ENCODE measurements at regions not wholly inside any gene's neighbourhood (a gene's known extent, or its start where the extent isn't known, plus 50 kb on each side); places are given as distances from the start of the nearest gene placed in this dataset.
"Not testable (repeated sequence)": the region's sequence is repeated elsewhere in the genome, so short reads cannot be mapped to it uniquely, and the experiment has no call there.

DNA sequence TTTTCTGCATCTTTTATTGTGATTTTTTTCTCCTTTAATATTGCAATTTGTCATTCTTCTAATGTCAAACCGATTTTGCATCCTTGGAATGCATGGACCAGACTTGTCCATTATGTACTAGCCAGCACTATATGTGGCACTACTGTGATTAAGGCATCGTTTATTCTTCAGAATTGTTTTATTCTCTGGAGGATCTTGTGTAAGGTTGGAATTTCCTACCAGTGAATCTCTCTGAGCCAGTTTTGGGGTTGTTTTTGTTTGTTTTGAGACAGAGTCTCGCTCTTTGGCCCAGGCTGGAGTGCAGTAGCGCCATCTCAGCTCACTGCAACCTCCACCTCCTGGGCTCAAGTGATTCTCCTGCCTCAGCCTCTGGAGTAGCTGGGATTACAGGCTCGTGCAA lies 58.5 kb downstream of the IGLL5 start:
- DNase-seq (ENCODE audit: low spot score) = no peak

DNA sequence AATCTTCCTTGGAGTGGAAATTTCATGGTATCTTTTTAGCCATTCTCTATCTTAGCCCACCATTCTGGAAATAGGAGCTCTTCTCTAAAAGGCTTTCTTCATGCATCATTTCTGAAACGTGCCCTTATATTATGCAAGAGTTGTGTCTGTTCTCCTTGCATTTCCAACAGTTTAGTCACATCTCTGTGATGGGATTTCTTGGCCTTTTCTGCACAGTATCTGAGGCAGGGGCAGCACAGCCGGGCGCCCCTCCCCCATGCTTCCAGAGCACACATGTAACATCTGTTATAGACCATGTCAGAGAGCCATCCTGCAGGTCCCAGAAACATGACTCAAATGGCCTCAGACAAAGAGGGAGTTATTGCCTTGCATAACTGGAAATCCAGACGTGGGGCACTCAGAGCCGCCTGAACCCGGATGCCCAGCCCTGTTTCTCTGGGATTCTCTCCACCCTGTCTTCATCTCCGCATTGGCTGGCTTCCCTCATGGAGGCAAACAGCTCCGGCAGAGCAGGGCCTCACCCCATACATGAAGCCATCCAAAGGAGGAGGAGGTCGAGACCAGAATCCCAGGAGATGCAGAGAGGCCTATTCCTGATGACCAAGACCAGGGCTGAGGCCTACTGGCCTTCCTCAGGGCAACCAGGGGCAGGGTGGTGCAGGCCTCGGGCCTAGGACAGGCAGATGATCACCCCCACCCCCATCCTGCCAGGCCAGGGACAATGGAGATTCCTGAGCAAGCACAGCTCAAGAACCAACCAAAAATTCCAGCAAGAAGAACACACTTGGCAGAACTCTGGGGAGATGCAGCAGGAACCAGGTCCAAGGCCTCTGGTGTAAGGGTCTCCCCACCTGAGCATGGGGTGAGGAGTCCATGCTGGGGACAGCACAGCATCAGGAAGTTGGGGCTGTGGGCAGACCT lies 61.3 kb downstream of the IGLL5 start:
- no peak for DNase-seq (ENCODE audit: low spot score)

- no peak for DNase-seq (ENCODE audit: low spot score)
Measured at GRCh38 chr22:22949953-22950352, 62.3 kb downstream of the IGLL5 start.

DNA sequence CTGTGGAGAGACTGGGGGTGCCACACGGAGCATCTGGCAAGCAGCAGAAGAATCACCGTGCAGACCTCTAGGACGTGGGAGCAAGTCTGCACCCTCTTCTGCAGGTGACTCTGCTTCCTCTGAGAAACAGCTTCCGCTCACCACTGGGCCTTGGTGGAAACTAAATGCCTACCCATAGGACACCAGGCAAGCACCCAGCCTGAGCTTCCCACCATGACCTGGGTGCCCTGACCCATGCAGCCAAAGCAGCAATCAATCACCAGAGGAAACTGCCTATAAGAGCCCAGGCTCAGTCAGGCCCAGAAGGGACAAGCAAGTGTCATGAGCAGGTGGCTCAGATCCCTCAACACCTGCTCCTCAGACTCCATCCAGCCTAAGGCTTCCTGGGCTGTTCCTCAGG lies 63.4 kb downstream of the IGLL5 start:
- no peak for DNase-seq (ENCODE audit: low spot score)

DNA sequence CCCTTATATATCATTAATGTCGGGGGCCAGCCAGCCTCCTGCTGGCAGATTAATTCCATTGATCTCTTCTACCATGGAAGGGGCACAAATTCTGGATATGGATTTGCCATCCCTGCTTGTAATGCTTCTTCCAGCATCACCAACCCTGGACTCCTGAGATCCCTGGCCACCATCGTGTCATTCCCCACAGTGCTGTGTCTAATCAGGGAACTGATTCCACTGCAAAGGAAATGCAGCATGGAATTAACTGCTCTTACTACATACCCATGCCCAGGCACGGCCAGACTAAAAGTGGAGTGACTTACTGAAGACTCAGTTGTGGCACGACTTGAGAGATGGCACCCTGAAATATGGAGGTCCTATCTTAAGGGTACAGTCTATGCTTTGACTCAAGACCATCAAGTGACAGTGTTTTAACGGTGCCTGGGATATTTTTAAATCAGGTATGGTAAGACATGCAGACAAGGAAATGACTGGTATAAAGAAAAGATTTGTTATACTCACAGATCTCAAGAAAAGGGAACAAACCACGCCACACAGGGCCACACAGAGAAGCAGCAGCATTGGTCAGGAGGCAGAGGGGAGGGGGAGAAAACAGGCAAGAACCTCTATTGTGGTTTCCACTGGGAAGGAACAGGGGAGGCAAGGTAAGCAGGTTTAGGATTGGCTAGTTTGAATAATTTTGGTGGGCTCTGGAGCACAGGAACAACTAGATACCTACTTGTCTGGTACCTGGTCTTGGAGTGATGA lies 65.1 kb downstream of the IGLL5 start:
- DNase-seq (ENCODE audit: low spot score) = no peak

DNA sequence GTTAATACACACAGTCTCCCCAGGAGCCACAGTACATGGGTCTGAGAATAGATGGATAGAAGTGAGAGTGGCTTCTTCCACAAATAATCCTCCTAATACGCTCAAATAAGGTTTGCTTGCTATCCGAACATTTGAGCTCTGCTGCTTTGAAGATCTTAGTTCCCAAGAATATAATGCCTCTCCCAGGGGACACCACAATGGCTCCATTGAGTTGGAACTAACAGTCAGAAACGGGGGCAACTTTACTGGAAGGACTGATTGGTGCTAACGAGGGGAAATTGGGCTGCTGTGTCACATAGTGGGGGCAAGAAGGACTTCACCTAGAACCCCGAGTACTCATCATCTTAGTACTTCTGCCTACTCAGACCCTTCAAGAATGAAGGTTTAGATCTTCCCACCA lies 66.2 kb downstream of the IGLL5 start:
- DNase-seq (ENCODE audit: low spot score) = no peak

GRCh38 chr22:22954656-22955055 lies 67.0 kb downstream of the IGLL5 start:
- no peak for DNase-seq (ENCODE audit: low spot score)

GRCh38 chr22:22955276-22955798 lies 67.7 kb downstream of the IGLL5 start:
- no peak for DNase-seq (ENCODE audit: low spot score)

DNA sequence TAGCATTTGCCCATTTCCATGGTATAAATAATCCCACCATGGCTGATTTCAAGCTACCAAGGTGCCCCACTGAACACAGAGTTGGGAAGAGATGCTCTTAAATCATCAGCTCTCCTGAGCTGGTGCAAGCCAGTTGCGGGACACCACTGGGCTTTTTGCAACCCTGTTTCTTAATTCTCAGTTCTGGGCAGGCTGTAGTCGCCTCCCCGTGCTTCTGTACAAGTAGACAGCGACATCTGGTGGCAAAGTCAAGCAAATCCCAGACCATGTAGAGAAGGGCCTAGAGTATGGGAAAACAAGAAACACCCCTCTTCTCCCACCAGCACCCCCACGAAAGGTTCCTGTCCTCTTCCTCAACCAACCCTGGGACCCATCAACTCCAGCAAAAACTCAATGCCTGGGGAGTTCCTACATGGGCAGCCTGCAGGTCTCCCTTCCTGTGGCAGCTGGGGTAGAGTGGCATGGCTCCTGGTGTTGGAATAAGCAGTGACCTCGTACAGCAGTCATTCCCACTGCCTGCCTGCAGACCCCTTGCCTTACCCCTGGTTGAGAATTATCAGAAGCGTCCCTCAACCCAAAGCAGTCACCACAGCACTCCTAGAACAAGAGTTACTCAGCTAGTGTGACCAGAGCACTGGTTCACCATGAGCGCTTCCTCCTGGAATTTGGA lies 68.4 kb downstream of the IGLL5 start:
- peak; percentile 55 for DNase-seq (ENCODE audit: low spot score)

DNA sequence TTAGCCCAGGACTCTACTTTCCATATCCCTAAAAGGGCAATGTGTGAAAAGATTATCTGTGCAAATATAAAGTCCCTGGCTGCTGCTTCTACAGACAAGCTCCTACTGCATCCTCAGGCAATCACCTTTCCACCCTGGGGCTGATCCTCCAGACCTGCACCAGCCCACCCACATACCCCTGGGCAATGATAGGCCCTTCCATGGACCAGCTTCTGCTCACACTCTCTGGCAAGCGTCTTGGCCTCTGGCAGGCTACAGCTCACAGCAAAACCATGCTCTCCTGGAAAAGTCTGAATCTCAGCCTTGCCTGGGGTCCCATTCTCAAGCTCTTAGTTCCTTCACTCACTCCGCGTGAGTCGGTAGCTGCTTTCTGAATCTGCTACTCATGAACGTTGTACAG lies 69.5 kb downstream of the IGLL5 start:
- DNase-seq (ENCODE audit: low spot score) = no peak

DNA sequence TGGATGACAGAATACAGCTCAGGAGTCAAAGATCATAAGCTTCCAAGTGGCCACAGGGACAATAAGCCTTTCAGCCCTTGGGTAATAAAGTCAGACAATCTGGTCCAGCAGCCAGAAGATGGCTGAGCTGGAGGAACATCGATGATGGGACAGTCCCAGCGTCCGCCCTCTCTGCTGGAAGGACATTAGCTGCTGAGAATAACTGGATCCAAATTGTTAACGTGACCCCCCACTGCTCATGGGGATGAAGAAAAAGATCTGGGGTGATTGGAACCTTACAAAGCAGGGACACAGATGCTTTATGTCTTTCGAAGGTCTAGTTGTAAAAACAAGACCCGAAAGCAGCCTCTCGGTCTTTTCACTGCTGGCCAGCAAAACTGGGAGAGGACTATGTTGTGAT lies 71.0 kb downstream of the IGLL5 start:
- DNase-seq (ENCODE audit: low spot score) = no peak

DNA sequence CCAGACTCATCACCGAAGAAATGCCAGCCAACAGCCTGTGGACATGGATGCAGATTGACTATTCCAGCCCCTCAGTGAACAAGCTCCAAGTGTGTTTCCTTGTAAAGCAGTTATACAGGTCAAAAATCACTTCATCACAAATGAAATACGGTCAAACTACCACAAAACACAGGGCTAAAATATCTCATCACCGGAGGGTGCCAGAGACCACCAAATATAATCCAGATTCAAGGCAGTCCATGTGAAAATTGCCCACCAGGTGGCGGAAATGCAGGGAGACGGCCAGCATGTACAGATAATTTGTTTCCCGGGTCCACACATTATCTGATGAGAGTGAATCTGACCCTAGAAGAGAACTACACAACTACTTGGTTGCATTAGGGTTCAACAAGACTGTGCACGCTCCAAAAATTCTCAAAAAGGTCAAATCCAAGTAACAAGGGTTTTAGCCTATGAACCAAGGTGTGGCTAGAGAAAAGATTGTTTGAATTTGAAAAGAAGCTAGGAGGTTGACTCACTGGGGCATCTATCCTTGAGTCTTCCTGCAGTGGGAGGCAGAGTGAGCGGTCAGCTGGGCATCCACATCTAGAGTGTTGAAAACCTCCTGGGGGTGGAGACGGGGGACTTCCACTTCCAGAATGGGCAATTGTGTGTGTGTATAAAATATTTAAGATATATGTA lies 71.7 kb downstream of the IGLL5 start:
- peak; percentile 82 for DNase-seq (ENCODE audit: low spot score)

DNA sequence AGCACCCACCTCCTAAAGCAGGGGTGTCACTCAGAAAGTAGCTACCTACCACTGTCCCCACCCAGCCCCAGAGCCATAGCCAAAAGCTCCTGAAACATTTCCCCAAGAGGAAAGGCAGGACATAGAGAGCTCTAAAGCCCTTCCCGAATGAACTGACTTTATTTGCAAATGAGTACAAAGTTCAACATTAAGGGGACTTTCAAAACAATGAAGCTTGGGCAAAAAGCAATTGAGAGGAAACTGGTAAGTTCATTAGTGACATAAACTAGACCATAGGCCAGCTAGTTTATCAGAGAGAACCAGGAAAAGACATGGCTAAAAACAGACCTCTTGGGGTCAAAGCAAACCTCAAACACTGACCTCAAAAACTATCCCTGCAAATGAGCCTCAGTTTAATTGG lies 72.7 kb downstream of the IGLL5 start:
- no peak for DNase-seq (ENCODE audit: low spot score)

DNA sequence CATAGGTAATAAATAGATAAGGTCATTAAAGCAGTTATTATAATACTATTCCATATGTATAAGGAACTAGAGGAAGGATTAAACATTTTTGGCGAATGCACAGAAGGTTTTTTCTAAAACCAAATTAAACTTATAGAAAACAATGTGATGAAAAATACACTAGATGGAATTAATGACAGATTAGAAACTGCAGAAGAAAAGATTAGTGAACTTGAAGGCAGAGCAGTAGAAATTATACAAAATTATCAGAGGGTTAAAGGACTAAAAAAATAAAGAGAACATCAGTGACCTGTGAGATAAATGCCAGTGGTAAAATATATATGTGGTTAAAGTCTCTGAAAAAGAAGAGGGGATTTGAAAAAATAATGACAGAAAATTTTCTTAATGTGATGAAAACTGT lies 74.0 kb downstream of the IGLL5 start:
- DNase-seq (ENCODE audit: low spot score) = no peak

- DNase-seq (ENCODE audit: low spot score) = no peak
Measured at GRCh38 chr22:22968366-22968765, 80.8 kb downstream of the IGLL5 start.

DNA sequence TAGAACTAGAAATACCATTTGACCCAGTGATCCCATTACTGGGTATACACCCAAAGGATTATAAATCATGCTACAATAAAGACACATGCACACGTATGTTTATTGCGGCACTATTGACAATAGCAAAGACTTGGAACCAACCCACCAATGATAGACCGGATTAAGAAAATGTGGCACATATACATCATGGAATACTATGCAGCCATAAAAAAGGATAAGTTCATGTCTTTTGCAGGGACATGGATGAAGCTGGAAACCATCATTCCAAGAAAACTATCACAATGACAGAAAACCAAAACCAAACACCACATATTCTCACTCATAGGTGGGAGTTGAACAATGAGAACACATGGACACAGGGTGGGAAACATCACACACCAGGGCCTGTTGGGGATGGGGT lies 85.0 kb downstream of the IGLL5 start:
- DNase-seq (ENCODE audit: low spot score) = not testable (repeated sequence)

DNA sequence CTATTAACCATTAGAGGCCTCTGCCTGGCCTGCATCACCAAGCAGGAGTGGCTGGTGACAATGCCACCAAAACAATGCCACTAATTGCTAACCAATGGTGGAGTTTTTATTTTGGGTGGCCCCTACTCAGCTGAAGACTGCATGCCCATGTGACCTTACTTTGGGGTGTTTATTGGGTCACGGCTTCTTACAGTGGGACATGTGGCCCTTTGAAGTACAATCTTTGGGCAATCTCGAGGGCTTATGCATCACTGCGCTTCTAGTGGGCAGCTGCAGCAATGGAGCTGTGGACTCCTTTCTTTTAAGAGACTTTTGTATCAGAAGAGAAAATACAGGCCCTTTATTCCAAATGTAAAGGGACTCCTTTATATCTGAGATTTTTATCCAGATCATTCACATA lies 85.7 kb downstream of the IGLL5 start:
- no peak for DNase-seq (ENCODE audit: low spot score)

DNA sequence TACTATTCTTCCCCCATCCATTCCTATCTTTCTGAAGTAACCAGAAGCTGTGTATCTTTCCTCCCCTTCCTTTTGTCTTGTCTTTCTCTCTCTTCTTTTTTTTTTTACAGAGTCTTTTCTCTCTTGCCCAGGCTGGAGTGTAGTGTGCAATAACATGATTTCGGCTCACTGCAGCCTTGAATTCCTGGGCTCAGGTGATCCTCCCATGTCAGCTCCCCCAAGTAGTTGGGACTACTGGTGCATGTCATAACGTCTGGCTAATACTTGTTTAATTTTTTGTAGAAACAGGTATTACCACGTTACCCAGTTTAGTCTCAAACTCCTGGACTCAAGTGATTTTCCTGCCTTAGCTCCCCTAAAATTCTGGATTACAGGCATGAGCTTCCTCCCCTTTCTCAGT lies 86.5 kb downstream of the IGLL5 start:
- DNase-seq (ENCODE audit: low spot score) = no peak

DNA sequence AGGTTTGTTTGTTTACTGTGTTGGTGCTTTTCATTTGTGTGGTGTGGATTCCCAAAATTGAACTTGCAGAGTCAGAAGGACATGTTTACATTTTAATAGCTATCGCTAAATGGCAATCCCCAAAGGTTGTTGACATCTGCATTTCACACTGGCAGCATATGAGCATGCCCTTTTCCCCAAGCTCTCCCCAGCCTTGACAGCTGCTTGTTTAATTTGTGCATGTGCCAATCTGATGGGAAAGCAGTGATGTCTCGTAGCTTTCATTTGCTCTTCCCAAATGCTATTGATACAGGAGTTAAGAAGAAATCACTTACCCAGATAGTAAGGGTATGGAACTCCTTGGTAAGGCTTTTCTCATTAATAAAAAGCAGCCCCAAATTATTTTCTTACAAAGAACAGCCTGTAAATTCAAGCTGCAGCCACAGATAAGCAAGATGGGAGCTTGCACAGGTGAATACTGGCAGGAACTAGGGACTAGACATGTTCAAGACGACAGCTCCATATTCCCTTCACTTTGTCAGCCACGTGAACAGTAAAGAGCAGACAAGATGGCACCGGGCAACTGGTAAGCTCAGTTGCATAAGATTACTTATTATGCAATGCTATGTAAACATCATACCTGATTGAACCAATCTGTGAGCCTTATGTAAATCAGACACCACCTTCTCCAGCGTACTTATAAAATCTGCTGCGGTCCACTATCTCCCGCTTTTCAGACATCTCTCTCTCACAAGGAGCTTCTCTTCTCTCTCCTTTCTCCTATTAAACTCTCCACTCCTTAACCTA lies 87.4 kb downstream of the IGLL5 start:
- DNase-seq (ENCODE audit: low spot score) = no peak

- no peak for DNase-seq (ENCODE audit: low spot score)
Measured at GRCh38 chr22:22976033-22976922, 88.7 kb downstream of the IGLL5 start.
